ENCODE measurements at regions not wholly inside any gene's neighbourhood (a gene's known extent, or its start where the extent isn't known, plus 50 kb on each side); places are given as distances from the start of the nearest gene placed in this dataset.

DNA sequence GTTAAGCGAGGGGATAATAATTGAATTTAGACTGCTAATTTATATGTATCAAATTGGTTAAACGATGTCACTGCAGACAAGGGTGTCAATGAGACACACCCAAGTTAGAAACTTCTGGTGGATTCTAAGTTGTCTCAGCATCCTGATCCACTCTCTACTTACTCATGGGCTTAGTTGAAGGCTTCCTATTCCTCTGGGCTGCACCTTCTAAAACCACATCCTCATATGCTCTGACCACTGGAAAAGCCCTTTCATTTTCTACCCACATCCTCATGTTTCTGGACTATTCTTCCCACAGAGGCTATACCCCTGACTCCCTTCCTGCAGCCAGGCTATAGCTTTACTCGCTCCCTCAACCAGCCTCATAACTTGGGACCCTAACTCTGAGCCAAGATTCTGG is 493.8 kb downstream of the VRK1 start:
- Mint-ChIP-seq H3K27ac (no peak overlapping the region), H3K4me3 (no peak overlapping the region), H3K9me3 (no peaks in the 10 kb centered on the region), H3K27me3 (ENCODE audit: low read depth, poor library complexity) (peaks cover 30% of the 10 kb centered on the region), H3K4me1 (no peaks in the 10 kb centered on the region), H3K36me3 (ENCODE audit: low read depth) (no peaks in the 10 kb centered on the region)
- TF ChIP-seq, protein P1, sequence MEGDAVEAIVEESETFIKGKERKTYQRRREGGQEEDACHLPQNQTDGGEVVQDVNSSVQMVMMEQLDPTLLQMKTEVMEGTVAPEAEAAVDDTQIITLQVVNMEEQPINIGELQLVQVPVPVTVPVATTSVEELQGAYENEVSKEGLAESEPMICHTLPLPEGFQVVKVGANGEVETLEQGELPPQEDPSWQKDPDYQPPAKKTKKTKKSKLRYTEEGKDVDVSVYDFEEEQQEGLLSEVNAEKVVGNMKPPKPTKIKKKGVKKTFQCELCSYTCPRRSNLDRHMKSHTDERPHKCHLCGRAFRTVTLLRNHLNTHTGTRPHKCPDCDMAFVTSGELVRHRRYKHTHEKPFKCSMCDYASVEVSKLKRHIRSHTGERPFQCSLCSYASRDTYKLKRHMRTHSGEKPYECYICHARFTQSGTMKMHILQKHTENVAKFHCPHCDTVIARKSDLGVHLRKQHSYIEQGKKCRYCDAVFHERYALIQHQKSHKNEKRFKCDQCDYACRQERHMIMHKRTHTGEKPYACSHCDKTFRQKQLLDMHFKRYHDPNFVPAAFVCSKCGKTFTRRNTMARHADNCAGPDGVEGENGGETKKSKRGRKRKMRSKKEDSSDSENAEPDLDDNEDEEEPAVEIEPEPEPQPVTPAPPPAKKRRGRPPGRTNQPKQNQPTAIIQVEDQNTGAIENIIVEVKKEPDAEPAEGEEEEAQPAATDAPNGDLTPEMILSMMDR (IDR thresholded peaks at IDR 0.05): no peak
- DNase-seq: no peak

DNA sequence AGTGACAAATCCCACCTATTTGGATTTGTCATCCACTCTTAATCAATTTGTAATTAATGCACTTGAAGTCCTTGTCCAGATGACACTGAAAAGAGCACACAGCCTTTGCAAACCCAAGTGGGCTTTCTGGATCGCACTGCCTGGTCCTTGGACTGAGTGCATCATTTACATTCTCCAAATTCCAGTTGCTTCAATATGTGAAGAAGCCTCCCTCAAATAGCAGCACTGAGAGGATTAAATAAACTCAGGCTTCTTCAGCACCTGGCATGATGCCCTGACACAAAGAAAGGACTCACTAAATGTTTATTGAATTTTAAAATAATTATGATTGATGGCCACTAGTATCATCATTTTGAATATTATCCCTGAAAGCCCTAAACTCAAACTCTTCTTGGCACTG is 496.5 kb downstream of the VRK1 start:
- H3K36me3 Mint-ChIP-seq (ENCODE audit: low read depth): no peaks in the 10 kb centered on the region
- DNase-seq: no peak
- no peak overlapping the region for H3K4me3 Mint-ChIP-seq
- H3K27me3 Mint-ChIP-seq (ENCODE audit: low read depth, poor library complexity): peaks cover 27% of the 10 kb centered on the region
- H3K4me1 Mint-ChIP-seq: peaks cover 3% of the 10 kb centered on the region
- H3K9me3 Mint-ChIP-seq: no peaks in the 10 kb centered on the region
- TF ChIP-seq, protein P1 (IDR thresholded peaks at IDR 0.05): no peak
- H3K27ac Mint-ChIP-seq: no peak overlapping the region

DNA sequence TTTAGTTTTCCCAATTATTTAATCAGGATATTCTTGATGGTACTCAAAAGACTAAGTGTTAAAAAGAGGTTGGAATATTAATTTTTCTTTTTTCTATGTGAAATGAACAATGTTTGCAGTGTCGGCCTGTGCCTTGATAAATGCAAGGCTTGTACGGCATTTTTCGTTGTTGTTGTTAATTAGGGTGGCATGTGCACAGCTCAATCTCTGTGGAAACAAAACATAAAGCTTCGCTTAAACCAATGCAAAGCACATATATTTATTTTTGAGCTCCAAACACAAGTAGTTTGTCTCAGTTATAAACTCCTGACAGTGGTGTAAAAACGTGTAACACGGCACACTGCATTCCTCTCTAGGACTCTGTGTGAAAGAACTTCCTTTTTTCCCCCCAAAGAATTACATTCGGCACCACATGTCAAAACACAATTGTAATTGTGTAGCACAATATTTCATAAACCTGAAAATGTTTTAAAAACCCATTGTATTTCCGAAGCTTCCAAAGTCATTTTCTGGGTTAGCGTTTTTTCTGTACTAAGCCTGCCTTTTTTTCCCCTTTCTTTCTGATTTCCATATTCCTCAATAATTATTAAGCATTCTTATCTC is 498.0 kb downstream of the VRK1 start:
- Mint-ChIP-seq H3K9me3 (no peaks in the 10 kb centered on the region), H3K27me3 (ENCODE audit: low read depth, poor library complexity) (peaks cover 40% of the 10 kb centered on the region), H3K36me3 (ENCODE audit: low read depth) (no peaks in the 10 kb centered on the region), H3K27ac (no peak overlapping the region), H3K4me1 (peaks cover 3% of the 10 kb centered on the region), H3K4me3 (no peak overlapping the region)
- TF ChIP-seq, protein P1 (IDR thresholded peaks at IDR 0.05): no peak
- DNase-seq: no peak

DNA sequence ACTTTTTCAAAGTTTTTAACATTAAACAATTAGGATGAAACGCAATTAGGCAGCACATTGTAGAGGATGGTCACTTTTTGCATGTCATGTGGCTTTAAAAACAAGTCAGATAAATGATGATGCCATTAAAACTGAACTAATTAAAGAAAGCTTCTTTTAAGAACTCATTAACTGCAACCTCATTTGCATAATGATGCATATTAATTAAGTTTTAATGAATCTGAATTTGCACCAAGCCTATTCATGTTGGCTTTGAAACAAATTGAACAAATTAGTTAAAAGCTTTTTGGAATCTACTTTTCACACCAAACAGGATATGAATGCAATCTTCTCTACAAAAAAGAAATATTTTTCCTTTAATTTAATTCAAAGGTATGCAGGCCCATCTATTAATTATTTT is 499.0 kb downstream of the VRK1 start:
- Mint-ChIP-seq H3K36me3 (ENCODE audit: low read depth) (no peaks in the 10 kb centered on the region), H3K27me3 (ENCODE audit: low read depth, poor library complexity) (peaks cover 39% of the 10 kb centered on the region), H3K9me3 (no peaks in the 10 kb centered on the region), H3K4me1 (peaks cover 3% of the 10 kb centered on the region), H3K27ac (no peak overlapping the region), H3K4me3 (no peak overlapping the region)
- TF ChIP-seq, protein P1 (IDR thresholded peaks at IDR 0.05): no peak
- no peak for DNase-seq

DNA sequence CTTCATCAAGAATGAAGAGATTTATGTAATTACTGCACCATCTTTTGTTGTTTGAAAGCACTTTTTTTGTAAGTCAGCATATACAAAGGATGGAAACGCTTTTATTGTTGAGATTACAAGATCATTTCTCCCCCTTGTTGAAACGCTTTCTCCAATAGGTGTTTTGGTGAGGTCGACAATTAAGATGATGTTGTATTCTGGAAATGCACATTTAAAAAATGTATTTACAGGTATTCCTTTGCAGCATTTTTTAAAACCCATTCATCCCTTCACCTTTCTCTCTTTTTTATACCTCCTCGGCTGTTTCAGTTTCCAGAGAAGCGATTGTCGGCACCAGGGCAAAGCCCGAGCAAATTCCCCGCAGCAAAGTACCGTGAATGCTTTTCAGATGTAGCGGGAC is 499.9 kb downstream of the VRK1 start:
- peaks cover 37% of the 10 kb centered on the region for H3K27me3 Mint-ChIP-seq (ENCODE audit: low read depth, poor library complexity)

DNA sequence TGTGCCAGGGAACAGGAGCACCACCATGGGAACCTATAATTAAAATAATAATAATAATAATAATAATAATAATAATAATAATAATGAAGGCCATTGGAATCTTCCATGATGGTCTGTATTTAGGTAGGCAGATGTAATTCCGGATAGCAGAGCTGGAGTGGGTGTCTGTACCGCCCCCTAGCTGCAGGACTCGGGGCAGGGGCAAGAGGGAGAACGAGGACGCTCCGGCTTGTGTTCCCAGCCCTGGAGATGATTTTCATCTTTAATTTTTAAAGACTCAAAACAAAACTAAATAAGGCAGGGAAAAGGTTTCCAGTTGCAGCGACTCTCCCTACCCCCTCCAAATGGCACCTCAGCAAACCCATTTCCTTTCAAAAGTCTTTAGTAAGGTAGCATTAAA is 501.1 kb downstream of the VRK1 start:
- peak; percentile 25 for DNase-seq
- peaks cover 31% of the 10 kb centered on the region for H3K27me3 Mint-ChIP-seq (ENCODE audit: low read depth, poor library complexity)
- no peak overlapping the region for H3K27ac Mint-ChIP-seq
- H3K4me3 Mint-ChIP-seq: no peak overlapping the region
- no peaks in the 10 kb centered on the region for H3K9me3 Mint-ChIP-seq
- TF ChIP-seq, protein P1 (IDR thresholded peaks at IDR 0.05): peak; percentile 31
- H3K36me3 Mint-ChIP-seq (ENCODE audit: low read depth): no peaks in the 10 kb centered on the region
- peaks cover 3% of the 10 kb centered on the region for H3K4me1 Mint-ChIP-seq

More for the DNA sequence above, 499.9 kb downstream of the VRK1 start:
- H3K27ac Mint-ChIP-seq: no peak overlapping the region
- no peak for DNase-seq
- H3K4me3 Mint-ChIP-seq: no peak overlapping the region
- no peaks in the 10 kb centered on the region for H3K9me3 Mint-ChIP-seq
- peaks cover 3% of the 10 kb centered on the region for H3K4me1 Mint-ChIP-seq
- TF ChIP-seq, protein P1 (IDR thresholded peaks at IDR 0.05): no peak
- no peaks in the 10 kb centered on the region for H3K36me3 Mint-ChIP-seq (ENCODE audit: low read depth)

Measured in nephron progenitor cell (in vitro differentiated cells).